GM13976 (cell line): ENCODE measurements at regions not wholly inside any gene's neighbourhood (a gene's known extent, or its start where the extent isn't known, plus 50 kb on each side); places are given as distances from the start of the nearest gene placed in this dataset.

Experiments
- DNase-seq: peaks from one replicate; pipeline ENCODE4 v3.0.0; 2012; ENCODE audit warnings: low spot score
- CTCF ChIP-seq: IDR thresholded peaks from 2 replicates; pipeline ENCODE4 v1.5.1; 2012; ENCODE audit warnings: borderline replicate concordance, mild to moderate bottlenecking; ENCODE audit not compliant: insufficient read depth; ENCODE audit errors: extremely low read depth, missing control alignments, control extremely low read depth
- in situ Hi-C: fragments of 300-500 bp; cut with MboI; formaldehyde crosslinking; loops from one replicate; pipeline ENCODE4 v1.12.0; 2022; ENCODE audit warnings: low sequenced_read_pairs, mixed read lengths, inconsistent platforms; ENCODE audit not compliant: unreplicated experiment

- no peak for TF ChIP-seq CTCF
- in situ Hi-C loops = no loop called here
- no peak for DNase-seq
These were observed 347.0 kb upstream of the HSF2 start for GRCh38 chr6:122052346-122052900.

DNA sequence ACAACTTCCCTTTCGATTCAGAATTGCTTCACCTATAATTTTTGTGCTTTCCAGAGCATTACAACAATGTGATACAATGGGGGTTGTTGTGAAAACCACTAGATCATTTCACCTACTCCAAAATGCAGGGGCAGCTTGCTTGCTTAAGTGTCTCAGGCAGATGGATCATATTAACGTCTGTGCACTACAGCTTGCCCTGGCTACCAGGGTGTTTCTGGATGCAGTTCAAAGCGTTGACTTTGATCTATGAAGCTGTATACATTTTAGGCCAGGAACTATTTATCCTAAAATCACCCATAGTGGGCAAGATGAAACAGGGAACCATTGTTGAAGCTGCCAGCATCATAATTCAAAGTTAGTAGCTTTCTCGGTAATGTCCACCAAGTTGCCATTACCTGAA, 339.5 kb upstream of the HSF2 start:
- in situ Hi-C loops = no loop called here
- no peak for TF ChIP-seq CTCF
- no peak for DNase-seq

- in situ Hi-C loops = no loop called here
- no peak for DNase-seq
- no peak for TF ChIP-seq CTCF
These were observed 337.6 kb upstream of the HSF2 start for GRCh38 chr6:122061855-122062254.

DNA sequence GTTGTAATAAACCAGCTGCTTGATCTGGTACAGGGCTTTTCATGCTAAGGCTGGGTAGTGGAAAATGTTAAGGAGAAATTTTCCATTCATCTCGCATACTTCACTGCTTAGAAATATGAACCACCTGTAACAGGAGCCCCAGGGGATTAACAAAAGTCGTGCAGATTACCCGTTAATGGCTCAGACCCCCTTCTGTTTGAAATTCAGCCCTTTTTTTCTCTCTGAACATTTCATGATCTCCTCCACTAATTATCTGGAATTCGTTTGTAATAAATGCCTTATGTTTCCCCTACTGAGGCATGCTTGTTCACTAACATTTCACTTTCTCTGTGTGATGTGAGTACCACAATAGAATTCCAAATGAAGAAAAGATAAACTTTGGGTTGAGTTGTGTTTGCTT, 336.4 kb upstream of the HSF2 start:
- in situ Hi-C loops = no loop called here
- no peak for TF ChIP-seq CTCF
- no peak for DNase-seq

- in situ Hi-C loops = no loop called here
- no peak for TF ChIP-seq CTCF
- no peak for DNase-seq
These were observed 335.7 kb upstream of the HSF2 start for GRCh38 chr6:122063761-122064160.

DNA sequence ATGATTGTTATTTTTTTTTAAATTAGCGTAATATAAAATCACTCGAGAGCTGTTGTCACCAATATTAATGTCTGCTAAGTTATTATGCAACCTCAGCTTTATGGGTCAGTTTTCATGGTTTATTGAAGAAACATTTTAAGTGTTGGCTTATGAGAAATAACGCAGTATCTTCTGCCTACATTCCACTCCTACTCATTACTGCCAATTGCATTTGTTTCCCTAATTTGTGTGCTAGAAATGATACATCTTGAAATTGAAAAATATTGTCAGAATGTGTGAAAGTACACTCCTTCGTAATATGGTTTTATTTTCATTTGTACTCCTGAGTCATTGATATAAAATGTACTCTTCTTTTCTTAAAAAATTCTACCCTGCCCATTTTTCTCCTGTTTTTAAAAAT, 333.3 kb upstream of the HSF2 start:
- no peak for DNase-seq
- in situ Hi-C loops = no loop called here
- no peak for TF ChIP-seq CTCF

DNA sequence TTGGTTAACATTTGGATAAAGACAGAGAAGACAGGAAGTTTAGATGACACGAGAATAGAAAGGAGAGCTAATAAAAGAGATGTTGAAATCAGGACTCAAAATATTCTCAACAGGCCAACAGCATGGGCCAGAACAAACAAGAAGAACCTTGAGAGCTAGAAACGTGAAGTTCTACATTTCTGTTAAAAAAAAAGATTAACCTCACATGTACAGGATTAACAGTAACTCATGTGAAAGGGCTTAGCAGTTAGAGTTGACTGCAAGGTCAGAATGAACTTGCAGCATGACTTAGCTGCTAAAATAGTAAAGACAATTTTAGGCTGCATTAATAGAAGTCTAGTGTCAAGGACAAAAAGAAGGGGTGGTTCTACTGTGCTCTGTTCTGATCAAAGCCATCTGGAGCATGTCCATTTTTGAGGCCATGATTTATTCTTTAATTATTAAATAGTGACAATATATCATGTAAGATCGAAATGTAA, 331.1 kb upstream of the HSF2 start:
- no peak for DNase-seq

More for the DNA sequence above, 331.1 kb upstream of the HSF2 start:
- in situ Hi-C loops = no loop called here
- TF ChIP-seq CTCF = no peak
